Activated T-cell treated with anti-CD3 and anti-CD28 coated beads, Interleukin-2, amount 50 U/mL, for 72 hours (primary cell): ENCODE measurements at regions not wholly inside any gene's neighbourhood (a gene's known extent, or its start where the extent isn't known, plus 50 kb on each side); places are given as distances from the start of the nearest gene placed in this dataset.
"Not testable (repeated sequence)": the region's sequence is repeated elsewhere in the genome, so short reads cannot be mapped to it uniquely, and the experiment has no call there.

Experiments used
- ATAC-seq, 2 donors: fragments of 150-1000 bp; cut with Tn5 transposase; replicated peaks in 1 of 2; 2 replicates each; pipeline ENCODE4 v1.10.0; 2021; ENCODE audit warnings: moderate library complexity in 2 of 2, mild to moderate bottlenecking in 1 of 2
- DNase-seq, 2 donors: peaks; one replicate each; pipeline ENCODE4 v3.0.0; 2021 to 2022; ENCODE audit warnings: mixed read lengths in 1 of 2
- H3K27ac Mint-ChIP-seq: one replicate; pipeline ENCODE4 v1.8.0; 2022; ENCODE audit warnings: mild to moderate bottlenecking, moderate library complexity, mixed read lengths
- H3K27me3 Mint-ChIP-seq: one replicate; pipeline ENCODE4 v1.8.0; 2022; ENCODE audit warnings: low read depth, mixed read lengths
- H3K36me3 Mint-ChIP-seq, 2 donors: one replicate each; pipeline ENCODE4 v1.8.0; 2022; ENCODE audit warnings: mixed read lengths in 2 of 2, mild to moderate bottlenecking in 1 of 2; ENCODE audit not compliant: insufficient read depth in 2 of 2
- H3K4me1 Mint-ChIP-seq: one replicate; pipeline ENCODE4 v1.8.0; 2022; ENCODE audit warnings: low read depth, mixed read lengths
- H3K4me3 Mint-ChIP-seq, 2 donors: one replicate each; pipeline ENCODE4 v1.8.0; 2022; ENCODE audit warnings: mild to moderate bottlenecking in 2 of 2, mixed read lengths in 2 of 2, moderate library complexity in 2 of 2
- H3K9me3 Mint-ChIP-seq, 2 donors: one replicate each; pipeline ENCODE4 v1.8.0; 2022; ENCODE audit warnings: mixed read lengths in 2 of 2

- H3K36me3 Mint-ChIP-seq = no peaks in the 10 kb centered on the region
- peaks cover 0 to 3% of the 10 kb centered on the region in 2 donors for H3K9me3 Mint-ChIP-seq
- DNase-seq (no peak), ATAC-seq (no peak)
- H3K4me3 Mint-ChIP-seq = no peak overlapping the region
- no peak overlapping the region for H3K27ac Mint-ChIP-seq
- no peaks in the 10 kb centered on the region for H3K27me3 Mint-ChIP-seq
- H3K4me1 Mint-ChIP-seq = no peaks in the 10 kb centered on the region
Measured at GRCh38 chrX:81857192-81857591, 655.3 kb downstream of the SH3BGRL start.

- Mint-ChIP-seq H3K4me1 (no peaks in the 10 kb centered on the region), H3K9me3 (peaks cover 0 to 1% of the 10 kb centered on the region in 2 donors), H3K27me3 (no peaks in the 10 kb centered on the region), H3K4me3 (no peak overlapping the region), H3K27ac (no peak overlapping the region), H3K36me3 (peaks cover 0 to 2% of the 10 kb centered on the region in 2 donors)
- DNase-seq (no peak), ATAC-seq (no peak)
Measured at GRCh38 chrX:81866873-81867272, 665.0 kb downstream of the SH3BGRL start.

GRCh38 chrX:81868979-81869378 is 667.1 kb downstream of the SH3BGRL start:
- Mint-ChIP-seq H3K27ac (no peak overlapping the region), H3K4me3 (no peak overlapping the region), H3K4me1 (no peaks in the 10 kb centered on the region), H3K27me3 (no peaks in the 10 kb centered on the region), H3K36me3 (peaks cover 0 to 2% of the 10 kb centered on the region in 2 donors), H3K9me3 (peaks cover 0 to 1% of the 10 kb centered on the region in 2 donors)
- ATAC-seq = no peak
- no peak for DNase-seq

- no peaks in the 10 kb centered on the region for H3K4me1 Mint-ChIP-seq
- H3K27ac Mint-ChIP-seq = no peak overlapping the region
- no peak for DNase-seq
- H3K4me3 Mint-ChIP-seq = no peak overlapping the region
- H3K36me3 Mint-ChIP-seq = no peaks in the 10 kb centered on the region
- ATAC-seq = no peak
- H3K9me3 Mint-ChIP-seq = no peaks in the 10 kb centered on the region
- H3K27me3 Mint-ChIP-seq = peaks cover 9% of the 10 kb centered on the region
Measured at GRCh38 chrX:81874807-81875206, 672.9 kb downstream of the SH3BGRL start.

- H3K4me3 Mint-ChIP-seq = no peak overlapping the region
- no peak for ATAC-seq
Measured at GRCh38 chrX:81875800-81876199, 673.9 kb downstream of the SH3BGRL start.

GRCh38 chrX:81876437-81876836 is 674.5 kb downstream of the SH3BGRL start:
- Mint-ChIP-seq H3K27me3 (peaks cover 9% of the 10 kb centered on the region), H3K4me1 (no peaks in the 10 kb centered on the region), H3K4me3 (no peak overlapping the region), H3K27ac (no peak overlapping the region), H3K36me3 (no peaks in the 10 kb centered on the region), H3K9me3 (no peaks in the 10 kb centered on the region)
- DNase-seq = no peak
- ATAC-seq = no peak

More at GRCh38 chrX:81875800-81876199, 673.9 kb downstream of the SH3BGRL start:
- Mint-ChIP-seq H3K36me3 (no peaks in the 10 kb centered on the region), H3K4me1 (no peaks in the 10 kb centered on the region), H3K27me3 (peaks cover 9% of the 10 kb centered on the region), H3K27ac (no peak overlapping the region), H3K9me3 (no peaks in the 10 kb centered on the region)
- no peak for DNase-seq

GRCh38 chrX:81890521-81890920 is 688.6 kb downstream of the SH3BGRL start:
- Mint-ChIP-seq H3K27ac (no peak overlapping the region), H3K36me3 (no peaks in the 10 kb centered on the region)
- ATAC-seq = no peak

GRCh38 chrX:81900522-81900921 is 698.6 kb downstream of the SH3BGRL start:
- ATAC-seq (no peak), DNase-seq (no peak)
- no peaks in the 10 kb centered on the region for H3K4me1 Mint-ChIP-seq
- no peaks in the 10 kb centered on the region for H3K36me3 Mint-ChIP-seq
- H3K9me3 Mint-ChIP-seq = peaks cover 0 to 2% of the 10 kb centered on the region in 2 donors
- no peak overlapping the region for H3K4me3 Mint-ChIP-seq
- H3K27me3 Mint-ChIP-seq = no peaks in the 10 kb centered on the region
- H3K27ac Mint-ChIP-seq = no peak overlapping the region

More at GRCh38 chrX:81890521-81890920, 688.6 kb downstream of the SH3BGRL start:
- H3K4me1 Mint-ChIP-seq = no peaks in the 10 kb centered on the region
- DNase-seq = no peak
- H3K4me3 Mint-ChIP-seq = no peak overlapping the region
- H3K9me3 Mint-ChIP-seq = peaks cover 0 to 4% of the 10 kb centered on the region in 2 donors
- H3K27me3 Mint-ChIP-seq = no peaks in the 10 kb centered on the region

GRCh38 chrX:81925812-81926211 is 723.9 kb downstream of the SH3BGRL start:
- no peak for DNase-seq
- ATAC-seq = no peak
- no peak overlapping the region for H3K4me3 Mint-ChIP-seq
- H3K36me3 Mint-ChIP-seq = no peaks in the 10 kb centered on the region
- no peaks in the 10 kb centered on the region for H3K4me1 Mint-ChIP-seq
- H3K9me3 Mint-ChIP-seq = no peaks in the 10 kb centered on the region
- H3K27me3 Mint-ChIP-seq = peaks cover 9% of the 10 kb centered on the region
- H3K27ac Mint-ChIP-seq = no peak overlapping the region

GRCh38 chrX:81945911-81946310 is 744.0 kb downstream of the SH3BGRL start:
- H3K4me3 Mint-ChIP-seq, H3K27ac Mint-ChIP-seq, H3K36me3 Mint-ChIP-seq, H3K4me1 Mint-ChIP-seq, H3K9me3 Mint-ChIP-seq, DNase-seq, H3K27me3 Mint-ChIP-seq, ATAC-seq: not testable (repeated sequence)

GRCh38 chrX:81957318-81957717 is 755.4 kb downstream of the SH3BGRL start:
- Mint-ChIP-seq H3K27me3 (peaks cover 18% of the 10 kb centered on the region), H3K4me1 (no peaks in the 10 kb centered on the region), H3K36me3 (no peaks in the 10 kb centered on the region), H3K4me3 (no peak overlapping the region), H3K9me3 (no peaks in the 10 kb centered on the region), H3K27ac (no peak overlapping the region)
- ATAC-seq = no peak
- DNase-seq = no peak

GRCh38 chrX:81957900-81958545 is 756.1 kb downstream of the SH3BGRL start:
- no peaks in the 10 kb centered on the region for H3K4me1 Mint-ChIP-seq
- no peak overlapping the region for H3K27ac Mint-ChIP-seq
- H3K9me3 Mint-ChIP-seq = no peaks in the 10 kb centered on the region
- peaks cover 18% of the 10 kb centered on the region for H3K27me3 Mint-ChIP-seq
- DNase-seq (peak in 1 of 2 donors; percentile 0), ATAC-seq (no peak)
- H3K4me3 Mint-ChIP-seq = no peak overlapping the region
- H3K36me3 Mint-ChIP-seq = no peaks in the 10 kb centered on the region

- DNase-seq (no peak), ATAC-seq (no peak)
- Mint-ChIP-seq H3K4me3 (no peak overlapping the region), H3K4me1 (no peaks in the 10 kb centered on the region), H3K36me3 (no peaks in the 10 kb centered on the region), H3K9me3 (no peaks in the 10 kb centered on the region), H3K27ac (no peak overlapping the region), H3K27me3 (peaks cover 28% of the 10 kb centered on the region)
Measured at GRCh38 chrX:81959964-81960363, 758.1 kb downstream of the SH3BGRL start.

- not testable (repeated sequence) for H3K27ac Mint-ChIP-seq, H3K27me3 Mint-ChIP-seq, H3K4me3 Mint-ChIP-seq, DNase-seq, H3K36me3 Mint-ChIP-seq, ATAC-seq, H3K4me1 Mint-ChIP-seq, H3K9me3 Mint-ChIP-seq
Measured at GRCh38 chrX:81974413-81974812, 772.5 kb downstream of the SH3BGRL start.
